Keratinocyte (primary cell): ENCODE measurements at regions not wholly inside any gene's neighbourhood (a gene's known extent, or its start where the extent isn't known, plus 50 kb on each side); places are given as distances from the start of the nearest gene placed in this dataset.

Experiments used
- DNase-seq: peaks from one replicate; pipeline ENCODE4 v3.0.0-alpha.2; 2011; ENCODE audit warnings: low read depth, missing footprints, low spot score
- FAIRE-seq: peaks from 2 replicates; lab custom pipeline; 2011; peaks lifted over from hg19 to GRCh38; lab: Jason Lieb, UNC
- H2AFZ ChIP-seq: 2 replicates; pipeline ENCODE4 v1.6.0; 2012; ENCODE audit warnings: low read length, control low read depth, inconsistent platforms; ENCODE audit not compliant: control insufficient read depth
- H3K27ac ChIP-seq: 2 replicates; pipeline ENCODE4 v1.5.1; 2011; ENCODE audit warnings: low read length; ENCODE audit not compliant: control insufficient read depth, insufficient read depth
- H3K27me3 ChIP-seq: 3 replicates; pipeline ENCODE4 v1.6.0; 2011; ENCODE audit warnings: low read length; ENCODE audit not compliant: control insufficient read depth, insufficient read depth; ENCODE audit errors: extremely low read depth
- H3K36me3 ChIP-seq, 2 experiments: 2 replicates in 1 of 2; 3 replicates in 1 of 2; pipeline ENCODE4 v1.5.1; 2011; ENCODE audit warnings: low read length in 2 of 2, mild to moderate bottlenecking in 1 of 2; ENCODE audit not compliant: control insufficient read depth in 2 of 2, insufficient read depth in 2 of 2; ENCODE audit errors: extremely low read depth in 1 of 2
- H3K4me1 ChIP-seq: 3 replicates; pipeline ENCODE4 v1.5.1; 2011; ENCODE audit warnings: low read length; ENCODE audit not compliant: control insufficient read depth, insufficient read depth; ENCODE audit errors: extremely low read depth
- H3K4me2 ChIP-seq: 3 replicates; pipeline ENCODE4 v1.6.0; 2011; ENCODE audit warnings: low read depth, low read length; ENCODE audit not compliant: control insufficient read depth, insufficient read depth; ENCODE audit errors: extremely low read depth
- H3K4me3 ChIP-seq, 3 experiments: fragments of 200-600 bp in 1 of 3; sonication (generic) in 1 of 3; 2 replicates in 2 of 3; 3 replicates in 1 of 3; pipeline ENCODE4 v1.5.1; 2011 to 2016; ENCODE audit warnings: low read length in 3 of 3, mild to moderate bottlenecking in 3 of 3, control low read depth in 2 of 3, inconsistent platforms in 1 of 3, low read depth in 1 of 3, mixed read lengths in 1 of 3, mixed run types in 1 of 3, moderate library complexity in 1 of 3; ENCODE audit not compliant: control insufficient read depth in 2 of 3, insufficient read depth in 2 of 3; ENCODE audit errors: extremely low read depth in 1 of 3
- H3K79me2 ChIP-seq: 2 replicates; pipeline ENCODE4 v1.6.0; 2012; ENCODE audit warnings: low read length; ENCODE audit not compliant: control insufficient read depth, insufficient read depth
- H3K9ac ChIP-seq: 3 replicates; pipeline ENCODE4 v1.6.0; 2011; ENCODE audit warnings: low read length; ENCODE audit not compliant: control insufficient read depth, insufficient read depth; ENCODE audit errors: extremely low read depth
- H3K9me1 ChIP-seq: 3 replicates; pipeline ENCODE4 v1.6.0; 2011; ENCODE audit warnings: low read length; ENCODE audit not compliant: control insufficient read depth, insufficient read depth; ENCODE audit errors: extremely low read depth
- H3K9me3 ChIP-seq: 2 replicates; pipeline ENCODE4 v1.5.1; 2012; ENCODE audit warnings: low read depth, low read length; ENCODE audit not compliant: control insufficient read depth
- H4K20me1 ChIP-seq: 3 replicates; pipeline ENCODE4 v1.6.0; 2011; ENCODE audit warnings: low read length; ENCODE audit not compliant: control insufficient read depth, insufficient read depth; ENCODE audit errors: extremely low read depth
- EZH2 ChIP-seq: IDR thresholded peaks from one replicate; pipeline ENCODE4 v1.6.1; 2012; ENCODE audit warnings: inconsistent platforms, mild to moderate bottlenecking, low read length, moderate library complexity
- dilution Hi-C: fragments of 300-500 bp; cut with MboI; formaldehyde crosslinking; loops from one replicate; pipeline ENCODE4 v1.7.0; 2020; ENCODE audit warnings: low sequenced_read_pairs; ENCODE audit not compliant: extremely low pct_ligation_motif_present
- TF ChIP-seq, protein P1 (sequence below), 3 experiments: IDR thresholded peaks in 1 of 3; conservative IDR thresholded peaks in 1 of 3; optimal IDR thresholded peaks in 1 of 3; 2 replicates in 2 of 3; 3 replicates in 1 of 3; pipeline versions ENCODE3 to v1.5.1; 2011; ENCODE audit warnings: low read length in 3 of 3, mild to moderate bottlenecking in 3 of 3, moderate library complexity in 2 of 3, control low read depth in 1 of 3, inconsistent platforms in 1 of 3; ENCODE audit not compliant: insufficient read depth in 2 of 3; ENCODE audit errors: extremely low read depth in 1 of 3

DNA sequence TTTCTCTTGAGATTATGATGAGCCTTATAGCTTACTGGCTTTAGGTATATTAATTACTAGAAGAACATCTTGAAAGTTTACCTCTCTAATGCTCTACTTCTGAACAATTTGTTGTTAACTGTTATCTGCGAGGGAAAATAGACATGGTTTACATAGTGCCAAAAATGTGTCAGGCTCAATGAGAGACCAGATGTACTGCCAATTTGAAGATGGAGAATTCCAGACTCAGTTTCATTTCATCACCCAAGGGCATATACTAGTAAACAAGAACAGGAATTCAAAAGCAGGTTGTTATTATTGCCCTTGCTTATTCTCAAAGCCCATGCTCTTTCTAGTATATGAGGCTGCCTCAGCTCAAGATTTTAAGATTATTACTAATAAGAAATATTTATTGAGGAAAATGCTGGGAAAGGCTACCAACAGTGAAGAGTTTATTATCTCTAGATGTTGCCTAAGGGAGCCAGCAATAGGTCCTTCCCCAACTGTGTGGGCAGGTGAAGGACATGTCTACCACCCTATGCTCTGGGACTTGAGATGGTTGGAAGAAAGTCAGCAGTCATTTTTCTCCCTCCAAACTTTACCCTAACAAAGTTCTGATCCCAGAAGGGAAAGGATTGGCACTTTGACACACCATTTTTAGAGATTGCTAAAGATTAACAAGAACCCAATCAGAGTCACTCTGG, 792.7 kb downstream of the METTL4 start:
- Histone ChIP-seq H3K4me3 (no peak overlapping the region), H4K20me1 (no peaks in the 10 kb centered on the region), H3K27ac (no peak overlapping the region), H2AFZ (no peak overlapping the region), H3K4me1 (no peaks in the 10 kb centered on the region), H3K9ac (no peak overlapping the region), H3K9me1 (no peaks in the 10 kb centered on the region), H3K27me3 (no peaks in the 10 kb centered on the region), H3K4me2 (no peak overlapping the region), H3K79me2 (no peaks in the 10 kb centered on the region), H3K9me3 (peaks cover 2% of the 10 kb centered on the region), H3K36me3 (no peaks in the 10 kb centered on the region)
- dilution Hi-C loops: no loop called here
- DNase-seq (no peak), FAIRE-seq (no peak)
- TF ChIP-seq EZH2: no peak
- TF ChIP-seq, protein P1, sequence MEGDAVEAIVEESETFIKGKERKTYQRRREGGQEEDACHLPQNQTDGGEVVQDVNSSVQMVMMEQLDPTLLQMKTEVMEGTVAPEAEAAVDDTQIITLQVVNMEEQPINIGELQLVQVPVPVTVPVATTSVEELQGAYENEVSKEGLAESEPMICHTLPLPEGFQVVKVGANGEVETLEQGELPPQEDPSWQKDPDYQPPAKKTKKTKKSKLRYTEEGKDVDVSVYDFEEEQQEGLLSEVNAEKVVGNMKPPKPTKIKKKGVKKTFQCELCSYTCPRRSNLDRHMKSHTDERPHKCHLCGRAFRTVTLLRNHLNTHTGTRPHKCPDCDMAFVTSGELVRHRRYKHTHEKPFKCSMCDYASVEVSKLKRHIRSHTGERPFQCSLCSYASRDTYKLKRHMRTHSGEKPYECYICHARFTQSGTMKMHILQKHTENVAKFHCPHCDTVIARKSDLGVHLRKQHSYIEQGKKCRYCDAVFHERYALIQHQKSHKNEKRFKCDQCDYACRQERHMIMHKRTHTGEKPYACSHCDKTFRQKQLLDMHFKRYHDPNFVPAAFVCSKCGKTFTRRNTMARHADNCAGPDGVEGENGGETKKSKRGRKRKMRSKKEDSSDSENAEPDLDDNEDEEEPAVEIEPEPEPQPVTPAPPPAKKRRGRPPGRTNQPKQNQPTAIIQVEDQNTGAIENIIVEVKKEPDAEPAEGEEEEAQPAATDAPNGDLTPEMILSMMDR (optimal IDR thresholded peaks at IDR 0.05 in 1 of 3, IDR thresholded peaks at IDR 0.05 in 1 of 3, conservative IDR thresholded peaks at IDR 0.05 in 1 of 3; ENCODE audit: extremely low read depth in 1 of 3, insufficient read depth in 2 of 3, low read length in 3 of 3): no peak

DNA sequence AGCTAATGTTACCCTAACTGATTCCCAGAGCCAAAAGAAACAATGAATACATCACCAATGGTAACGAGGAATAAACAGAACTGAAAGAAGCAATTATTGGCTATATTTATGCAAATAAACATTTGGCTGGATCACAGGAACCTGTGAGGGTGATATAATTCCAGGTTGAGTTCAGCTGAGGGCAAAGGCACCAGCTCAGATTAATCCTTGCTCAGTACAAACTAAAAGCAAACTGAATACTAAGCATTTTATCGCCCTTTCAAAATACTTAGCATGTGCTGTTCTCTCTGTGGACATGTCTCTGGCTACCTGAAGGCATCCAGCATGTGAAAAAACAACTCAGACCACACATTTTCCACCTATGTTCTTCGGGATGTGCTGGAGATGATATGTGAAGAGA, 791.7 kb downstream of the METTL4 start:
- H3K4me1 ChIP-seq: no peaks in the 10 kb centered on the region
- H3K4me3 ChIP-seq: no peak overlapping the region
- no peaks in the 10 kb centered on the region for H3K27me3 ChIP-seq
- H3K9ac ChIP-seq: no peak overlapping the region
- H3K27ac ChIP-seq: no peak overlapping the region
- TF ChIP-seq, protein P1 (optimal IDR thresholded peaks at IDR 0.05 in 1 of 3, IDR thresholded peaks at IDR 0.05 in 1 of 3, conservative IDR thresholded peaks at IDR 0.05 in 1 of 3; ENCODE audit: extremely low read depth in 1 of 3, insufficient read depth in 2 of 3, low read length in 3 of 3): no peak
- TF ChIP-seq EZH2: no peak
- no peaks in the 10 kb centered on the region for H4K20me1 ChIP-seq
- no peaks in the 10 kb centered on the region for H3K9me1 ChIP-seq
- H3K4me2 ChIP-seq: no peak overlapping the region
- no peak for DNase-seq
- H3K9me3 ChIP-seq: peaks cover 2% of the 10 kb centered on the region
- H3K79me2 ChIP-seq: no peaks in the 10 kb centered on the region
- FAIRE-seq: no peak
- H2AFZ ChIP-seq: no peak overlapping the region
- H3K36me3 ChIP-seq: no peaks in the 10 kb centered on the region
- dilution Hi-C loops: no loop called here
